H7 (cell line): ENCODE measurements at regions not wholly inside any gene's neighbourhood (a gene's known extent, or its start where the extent isn't known, plus 50 kb on each side); places are given as distances from the start of the nearest gene placed in this dataset.

Experiments
- DNase-seq: peaks from one replicate; pipeline ENCODE4 v3.0.0; 2012
- H3K27me3 ChIP-seq: 2 replicates; pipeline ENCODE4 v1.6.0; 2011; ENCODE audit warnings: mild to moderate bottlenecking, low read length; ENCODE audit not compliant: control insufficient read depth, insufficient read depth
- H3K36me3 ChIP-seq: replicated peaks from 2 replicates; pipeline ENCODE4 v1.5.1; 2011; ENCODE audit warnings: low read length; ENCODE audit not compliant: control insufficient read depth, insufficient read depth
- H3K4me3 ChIP-seq: 2 replicates; pipeline ENCODE4 v1.5.1; 2011; ENCODE audit warnings: low read depth, mild to moderate bottlenecking, control low read depth, low read length, moderate library complexity; ENCODE audit not compliant: insufficient read depth

GRCh38 chr14:104462651-104463630 lies 116.6 kb upstream of the C14orf180 start:
- Histone ChIP-seq H3K27me3 (peaks cover 21% of the 10 kb centered on the region), H3K4me3 (no peak overlapping the region), H3K36me3 (no peaks in the 10 kb centered on the region)
- DNase-seq, result no peak

- Histone ChIP-seq H3K27me3 (peaks cover 21% of the 10 kb centered on the region), H3K4me3 (no peak overlapping the region), H3K36me3 (no peaks in the 10 kb centered on the region)
- DNase-seq, result no peak
These were observed 114.7 kb upstream of the C14orf180 start for GRCh38 chr14:104464907-104465306.

GRCh38 chr14:104465482-104466390 lies 113.8 kb upstream of the C14orf180 start:
- H3K4me3 ChIP-seq, result no peak overlapping the region
- H3K27me3 ChIP-seq, result peaks cover 20% of the 10 kb centered on the region
- DNase-seq, result no peak
- no peaks in the 10 kb centered on the region for H3K36me3 ChIP-seq

GRCh38 chr14:104467236-104467635 lies 112.3 kb upstream of the C14orf180 start:
- no peaks in the 10 kb centered on the region for H3K36me3 ChIP-seq
- DNase-seq, result no peak
- no peak overlapping the region for H3K4me3 ChIP-seq
- H3K27me3 ChIP-seq, result peaks cover 12% of the 10 kb centered on the region

GRCh38 chr14:104467641-104468040 lies 111.9 kb upstream of the C14orf180 start:
- DNase-seq, result no peak
- no peak overlapping the region for H3K4me3 ChIP-seq
- no peaks in the 10 kb centered on the region for H3K36me3 ChIP-seq
- H3K27me3 ChIP-seq, result peaks cover 8% of the 10 kb centered on the region

GRCh38 chr14:104469591-104469990 lies 110.0 kb upstream of the C14orf180 start:
- Histone ChIP-seq H3K27me3 (no peaks in the 10 kb centered on the region), H3K36me3 (no peaks in the 10 kb centered on the region), H3K4me3 (no peak overlapping the region)
- DNase-seq, result no peak

- no peak for DNase-seq
- H3K4me3 ChIP-seq, result no peak overlapping the region
These were observed 109.0 kb upstream of the C14orf180 start for GRCh38 chr14:104470588-104470987.

GRCh38 chr14:104471114-104471513 lies 108.5 kb upstream of the C14orf180 start:
- no peak overlapping the region for H3K4me3 ChIP-seq
- H3K36me3 ChIP-seq, result no peaks in the 10 kb centered on the region
- no peaks in the 10 kb centered on the region for H3K27me3 ChIP-seq
- no peak for DNase-seq

More at GRCh38 chr14:104470588-104470987, 109.0 kb upstream of the C14orf180 start:
- no peaks in the 10 kb centered on the region for H3K27me3 ChIP-seq
- H3K36me3 ChIP-seq, result no peaks in the 10 kb centered on the region

GRCh38 chr14:104472073-104472472 lies 107.5 kb upstream of the C14orf180 start:
- no peak overlapping the region for H3K4me3 ChIP-seq
- DNase-seq, result no peak
- no peaks in the 10 kb centered on the region for H3K36me3 ChIP-seq
- no peaks in the 10 kb centered on the region for H3K27me3 ChIP-seq

GRCh38 chr14:104472536-104473243 lies 106.9 kb upstream of the C14orf180 start:
- Histone ChIP-seq H3K36me3 (no peaks in the 10 kb centered on the region), H3K4me3 (no peak overlapping the region), H3K27me3 (no peaks in the 10 kb centered on the region)
- DNase-seq, result no peak

- Histone ChIP-seq H3K4me3 (no peak overlapping the region), H3K36me3 (no peaks in the 10 kb centered on the region), H3K27me3 (no peaks in the 10 kb centered on the region)
- peak; percentile 91 for DNase-seq
These were observed 106.4 kb upstream of the C14orf180 start for GRCh38 chr14:104473244-104473565.

- DNase-seq, result no peak
- Histone ChIP-seq H3K27me3 (no peaks in the 10 kb centered on the region), H3K4me3 (no peak overlapping the region), H3K36me3 (no peaks in the 10 kb centered on the region)
These were observed 105.7 kb upstream of the C14orf180 start for GRCh38 chr14:104473649-104474494.

GRCh38 chr14:104474495-104475213 lies 104.9 kb upstream of the C14orf180 start:
- H3K27me3 ChIP-seq, result no peaks in the 10 kb centered on the region
- H3K4me3 ChIP-seq, result no peak overlapping the region
- no peaks in the 10 kb centered on the region for H3K36me3 ChIP-seq
- DNase-seq, result no peak
